Mammary epithelial cell (primary cell): ENCODE measurements at regions not wholly inside any gene's neighbourhood (a gene's known extent, or its start where the extent isn't known, plus 50 kb on each side); places are given as distances from the start of the nearest gene placed in this dataset.

Experiments
- CTCF ChIP-seq, 2 donors: IDR thresholded peaks in 1 of 2; conservative IDR thresholded peaks in 1 of 2; 2 replicates each; pipeline ENCODE4 v1.5.1; 2011 to 2012; ENCODE audit warnings: inconsistent platforms in 2 of 2, low read length in 2 of 2, mild to moderate bottlenecking in 2 of 2, control low read depth in 1 of 2, low read depth in 1 of 2; ENCODE audit not compliant: insufficient read depth in 1 of 2; ENCODE audit errors: extremely low read depth in 1 of 2
- EZH2 ChIP-seq: IDR thresholded peaks from 2 replicates; pipeline ENCODE4 v1.6.1; 2012; ENCODE audit warnings: low read length, inconsistent platforms, borderline replicate concordance

- TF ChIP-seq CTCF (conservative IDR thresholded peaks at IDR 0.05 in 1 of 2, IDR thresholded peaks at IDR 0.05 in 1 of 2; ENCODE audit: extremely low read depth in 1 of 2, insufficient read depth in 1 of 2, low read depth in 1 of 2, low read length in 2 of 2) (no peak), EZH2 (no peak)
Observed at GRCh38 chr15:70238917-70239316, 141.2 kb upstream of the TLE3 start.
